HG02571 (cell line): ENCODE measurements at regions not wholly inside any gene's neighbourhood (a gene's known extent, or its start where the extent isn't known, plus 50 kb on each side); places are given as distances from the start of the nearest gene placed in this dataset.
A peak's percentile ranks its signal among the peaks of the same experiment; 100 is the strongest.
"Not testable (repeated sequence)": the region's sequence is repeated elsewhere in the genome, so short reads cannot be mapped to it uniquely, and the experiment has no call there.

Experiments used
- ATAC-seq: cut with Tn5 transposase; IDR thresholded peaks from one replicate; pipeline ENCODE4 v1.9.1; 2021; ENCODE audit warnings: mild to moderate bottlenecking, moderate library complexity; ENCODE audit not compliant: unreplicated experiment

GRCh38 chr10:55183993-55184392 is 383.0 kb upstream of the PCDH15 start:
- no peak for ATAC-seq

GRCh38 chr10:55180357-55180756 is 379.3 kb upstream of the PCDH15 start:
- no peak for ATAC-seq

- ATAC-seq = no peak
Observed at GRCh38 chr10:55174419-55174818, 373.4 kb upstream of the PCDH15 start.

- ATAC-seq = no peak
Observed at GRCh38 chr10:55169493-55169892, 368.5 kb upstream of the PCDH15 start.

GRCh38 chr10:55168343-55168742 is 367.3 kb upstream of the PCDH15 start:
- no peak for ATAC-seq

- ATAC-seq = no peak
Observed at GRCh38 chr10:55163388-55163979, 362.5 kb upstream of the PCDH15 start.

GRCh38 chr10:55162321-55162720 is 361.3 kb upstream of the PCDH15 start:
- not testable (repeated sequence) for ATAC-seq

GRCh38 chr10:55160655-55161283 is 359.7 kb upstream of the PCDH15 start:
- no peak for ATAC-seq

- ATAC-seq = no peak
Observed at GRCh38 chr10:55158633-55159032, 357.6 kb upstream of the PCDH15 start.

- ATAC-seq = no peak
Observed at GRCh38 chr10:55146032-55146431, 345.0 kb upstream of the PCDH15 start.

- no peak for ATAC-seq
Observed at GRCh38 chr10:55144001-55144400, 343.0 kb upstream of the PCDH15 start.

GRCh38 chr10:55141892-55142291 is 340.9 kb upstream of the PCDH15 start:
- no peak for ATAC-seq

- no peak for ATAC-seq
Observed at GRCh38 chr10:55137063-55137462, 336.0 kb upstream of the PCDH15 start.

- ATAC-seq = no peak
Observed at GRCh38 chr10:55104738-55105137, 303.7 kb upstream of the PCDH15 start.

GRCh38 chr10:55098452-55098851 is 297.4 kb upstream of the PCDH15 start:
- ATAC-seq = no peak

- peak; percentile 56 for ATAC-seq
Observed at GRCh38 chr10:55091691-55092328, 290.8 kb upstream of the PCDH15 start.

GRCh38 chr10:55078121-55078520 is 277.1 kb upstream of the PCDH15 start:
- no peak for ATAC-seq

- ATAC-seq = no peak
Observed at GRCh38 chr10:55065185-55065584, 264.2 kb upstream of the PCDH15 start.

- ATAC-seq = no peak
Observed at GRCh38 chr10:55063811-55064210, 262.8 kb upstream of the PCDH15 start.

GRCh38 chr10:55062349-55062748 is 261.3 kb upstream of the PCDH15 start:
- no peak for ATAC-seq

- no peak for ATAC-seq
Observed at GRCh38 chr10:55058800-55059199, 257.8 kb upstream of the PCDH15 start.

GRCh38 chr10:55051515-55051914 is 250.5 kb upstream of the PCDH15 start:
- no peak for ATAC-seq
